NAMALWA (cell line): ENCODE measurements at regions not wholly inside any gene's neighbourhood (a gene's known extent, or its start where the extent isn't known, plus 50 kb on each side); places are given as distances from the start of the nearest gene placed in this dataset.

Experiments used
- DNase-seq: peaks from one replicate; pipeline ENCODE4 v3.0.0-alpha.2; 2015; ENCODE audit warnings: low spot score

DNA sequence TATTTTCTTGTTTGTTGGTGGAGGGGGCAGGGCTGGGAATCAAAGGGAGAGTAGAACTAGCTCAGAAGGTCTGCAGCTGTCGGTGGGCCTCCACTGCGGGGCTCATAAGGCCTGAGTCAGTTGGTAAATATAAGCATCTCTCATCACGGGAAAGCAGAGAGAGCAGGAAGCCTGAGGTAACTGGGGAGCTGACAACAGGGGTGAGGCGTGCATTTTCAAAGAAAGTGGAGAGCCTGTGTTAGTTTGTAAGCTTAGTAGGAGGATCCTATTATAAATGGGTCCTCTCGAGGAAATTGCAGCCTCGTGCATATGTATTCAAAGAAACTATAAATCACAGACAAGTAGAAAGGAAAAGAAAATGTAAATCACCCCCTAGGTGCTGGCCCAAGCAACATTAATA is 221.0 kb upstream of the CDH13 start:
- no peak for DNase-seq

DNA sequence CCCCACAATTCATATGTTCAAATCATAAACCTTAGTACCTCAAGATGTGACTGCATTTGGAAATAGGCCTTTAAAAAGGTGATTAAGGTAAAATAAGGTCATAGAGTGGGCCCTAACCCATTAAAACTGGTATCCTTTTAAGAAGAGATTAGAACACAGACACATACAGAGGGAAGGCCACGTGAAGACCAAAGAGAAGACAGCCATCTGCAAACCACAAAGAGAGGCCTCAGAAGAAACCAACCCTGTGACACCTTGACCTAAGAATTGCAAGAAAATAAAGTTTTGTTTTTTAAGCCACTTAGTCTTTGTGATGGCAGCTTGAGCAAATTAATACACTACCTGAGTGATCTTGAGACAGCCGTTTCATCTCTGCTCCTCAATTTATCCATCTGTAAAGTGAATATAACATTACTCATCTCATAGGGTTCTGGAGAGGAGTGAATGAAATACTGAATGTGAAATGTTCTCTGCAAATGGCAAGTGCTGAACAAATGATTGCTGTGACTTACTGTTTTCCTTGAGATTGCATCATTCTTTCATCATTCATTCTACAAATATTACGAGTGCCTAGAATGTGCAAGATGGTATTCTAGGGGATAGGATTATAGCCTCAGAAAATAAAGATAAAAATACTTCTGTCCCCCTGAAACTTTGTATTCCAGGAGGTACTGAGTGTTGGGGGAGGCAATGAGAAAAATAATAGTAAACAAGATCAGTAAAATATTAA is 222.0 kb upstream of the CDH13 start:
- DNase-seq: no peak

DNA sequence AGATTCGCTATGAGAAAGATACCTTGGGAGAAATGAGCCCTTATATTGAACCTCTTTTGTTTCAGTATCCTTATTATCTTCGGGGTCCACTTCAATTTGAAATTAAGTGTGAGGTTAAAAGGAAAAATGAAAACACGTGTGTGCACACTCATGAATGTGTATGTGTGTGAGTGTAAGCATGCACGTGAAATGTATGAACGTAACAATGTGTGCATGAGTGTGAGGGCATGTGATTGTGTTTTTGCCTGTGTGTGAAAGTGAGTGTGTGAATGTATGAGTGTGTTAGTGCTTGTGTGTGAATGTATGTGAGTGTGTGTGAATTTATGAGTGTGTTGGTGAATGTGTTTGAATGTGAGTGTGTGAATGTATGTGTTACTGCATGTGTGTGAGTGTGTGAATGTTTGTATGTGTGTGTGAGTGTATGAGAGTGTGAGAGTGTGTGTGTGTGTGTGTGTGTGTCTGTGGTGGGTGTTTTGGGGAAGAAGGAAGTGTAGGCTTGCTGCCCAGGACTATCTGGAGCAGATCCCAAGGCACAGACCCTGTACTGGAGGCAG is 224.0 kb upstream of the CDH13 start:
- DNase-seq: no peak

DNA sequence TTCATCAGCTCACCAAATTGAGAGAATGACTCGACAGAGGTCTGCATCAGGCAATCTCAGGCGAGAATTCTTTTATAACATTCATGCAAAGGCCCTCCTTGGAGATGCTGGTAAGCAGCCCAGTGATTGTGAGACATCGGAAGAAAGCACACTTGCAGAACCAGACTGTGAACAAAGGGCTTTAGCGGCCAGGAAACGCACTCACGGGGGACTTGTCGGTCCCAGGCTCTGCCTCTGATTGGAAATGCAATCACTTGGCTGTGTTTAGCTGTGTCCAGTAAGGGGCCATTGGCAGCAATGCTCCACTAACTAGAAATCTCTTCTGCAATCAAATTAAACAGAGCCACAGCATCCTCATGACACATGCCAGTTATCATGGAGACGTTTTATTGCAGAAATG is 226.7 kb upstream of the CDH13 start:
- DNase-seq: no peak

DNA sequence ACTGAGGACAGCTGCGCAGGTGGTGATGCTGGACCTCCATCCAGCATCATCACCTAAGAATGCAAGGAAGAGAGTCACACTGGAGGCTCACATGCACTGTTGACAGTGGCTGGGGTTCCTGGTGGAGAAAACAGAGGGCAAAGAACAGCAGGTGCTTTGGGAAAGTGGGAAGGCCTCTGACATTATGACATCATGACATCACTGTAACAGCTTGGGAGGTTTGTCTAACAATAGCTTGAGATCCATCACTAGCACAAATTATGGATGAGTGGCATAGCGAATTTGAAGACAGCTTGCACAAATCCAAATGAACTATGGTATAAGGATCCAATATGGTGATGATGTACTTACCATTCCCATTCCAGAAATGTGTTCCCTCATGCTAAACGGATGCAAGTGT is 226.5 kb upstream of the MPHOSPH6 start:
- no peak for DNase-seq

DNA sequence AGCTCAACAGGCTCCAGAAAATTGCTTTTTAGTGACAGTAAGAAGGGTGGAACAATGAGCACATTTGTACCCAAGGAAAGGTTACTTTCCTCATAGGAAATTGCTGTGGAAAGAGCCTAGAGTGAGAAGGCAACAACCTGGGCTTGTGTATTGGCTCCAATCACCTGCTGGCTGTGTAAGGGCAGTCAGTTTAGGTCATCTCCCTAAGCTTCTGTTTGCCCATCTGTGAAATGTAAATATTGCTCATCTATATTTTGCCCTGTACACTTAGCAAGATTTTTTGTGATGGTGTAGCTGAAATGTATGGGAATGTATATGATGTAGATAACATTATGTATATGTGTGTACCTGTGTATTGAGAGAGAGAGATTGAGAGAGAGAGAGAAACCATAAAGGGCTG is 225.2 kb upstream of the MPHOSPH6 start:
- DNase-seq: no peak

DNA sequence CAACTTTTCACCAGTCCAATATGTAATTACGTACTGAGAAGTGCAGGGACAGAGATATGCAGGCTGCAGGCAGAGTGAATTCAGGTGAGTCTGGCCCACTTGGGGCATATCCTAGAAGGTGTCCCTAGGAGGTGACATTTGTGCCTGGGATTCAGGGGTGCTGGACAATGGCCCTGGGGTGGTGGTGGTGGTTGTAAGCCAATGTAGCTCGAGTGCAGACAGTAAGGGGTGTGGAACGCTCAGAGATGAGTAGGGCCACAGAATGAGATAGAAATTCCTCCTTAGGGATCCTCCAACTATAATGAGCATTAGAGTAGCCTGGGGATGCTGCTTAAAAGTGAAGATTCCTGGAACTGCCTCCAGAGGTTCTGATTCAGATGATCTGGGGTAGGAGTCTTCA is 221.7 kb upstream of the MPHOSPH6 start:
- DNase-seq: no peak

DNA sequence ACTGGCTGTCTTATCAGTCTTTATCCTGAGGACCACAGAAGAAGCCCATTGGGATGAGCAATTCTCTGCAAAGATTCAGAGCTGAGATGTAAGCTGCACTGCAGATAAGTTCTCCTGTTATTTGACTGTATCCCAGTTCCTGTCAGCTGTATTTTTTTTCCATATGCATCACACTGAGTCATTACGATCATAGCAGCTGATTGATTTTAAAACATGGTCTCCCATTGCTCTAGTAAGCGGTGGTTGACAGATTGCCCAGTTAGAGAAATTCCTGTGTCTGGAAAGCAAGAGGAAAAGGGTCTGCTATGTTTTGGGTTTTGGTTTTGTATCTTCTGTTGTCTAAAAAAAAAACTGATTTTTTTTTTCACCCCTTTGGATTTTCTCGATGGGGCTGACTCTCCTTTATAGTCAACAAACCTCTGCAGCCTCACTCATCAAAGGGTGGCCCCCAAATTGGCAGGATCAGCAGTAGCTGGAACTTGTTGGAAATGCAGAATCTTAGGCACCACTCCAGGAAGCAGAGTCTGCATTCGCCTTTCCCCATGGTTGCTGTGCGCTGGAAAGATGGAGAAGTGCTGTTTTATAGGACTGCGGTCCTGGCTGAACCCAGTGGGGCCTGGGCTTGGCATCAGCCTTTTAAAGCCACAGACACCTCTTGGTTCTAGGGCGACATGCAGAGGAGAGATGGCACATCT is 220.1 kb upstream of the MPHOSPH6 start:
- DNase-seq: no peak

DNA sequence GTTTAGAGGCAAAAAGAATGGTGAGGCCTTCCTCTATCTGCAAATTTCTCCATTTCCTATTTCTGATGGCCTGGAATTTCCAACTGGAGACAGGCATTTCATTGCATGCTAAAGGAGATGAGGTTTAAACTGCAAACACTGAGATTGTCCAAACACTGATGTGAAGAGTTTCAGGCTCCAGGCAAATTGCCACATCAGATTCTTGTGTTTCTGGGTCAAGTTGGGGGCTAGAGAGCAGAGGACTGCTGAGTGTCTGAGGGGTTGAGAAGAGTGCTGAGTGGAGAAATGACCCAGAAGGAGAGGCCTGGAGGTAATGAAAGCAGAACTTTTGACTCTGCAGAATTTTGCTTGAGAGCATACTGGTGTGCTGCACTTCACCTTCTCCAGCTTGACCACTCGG is 216.7 kb upstream of the MPHOSPH6 start:
- DNase-seq: no peak

DNA sequence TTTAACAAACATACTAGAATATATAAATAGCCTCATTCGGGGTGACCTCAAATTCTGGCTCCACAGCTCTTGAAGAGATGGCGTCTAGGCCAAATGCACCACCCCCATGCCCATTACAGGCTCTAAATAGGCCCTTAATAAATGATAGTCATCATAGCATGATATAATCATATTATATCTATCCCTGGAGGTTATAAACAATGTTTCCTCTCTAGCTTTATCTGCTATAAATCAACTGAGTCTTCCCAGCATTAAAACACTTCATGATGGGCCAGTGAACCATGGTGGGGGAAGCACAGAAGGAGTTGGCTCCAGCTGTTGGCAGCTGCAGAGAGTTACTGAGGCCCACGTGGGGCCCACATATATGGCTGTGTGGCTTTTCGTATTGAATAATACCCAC is 214.9 kb upstream of the MPHOSPH6 start:
- no peak for DNase-seq

DNA sequence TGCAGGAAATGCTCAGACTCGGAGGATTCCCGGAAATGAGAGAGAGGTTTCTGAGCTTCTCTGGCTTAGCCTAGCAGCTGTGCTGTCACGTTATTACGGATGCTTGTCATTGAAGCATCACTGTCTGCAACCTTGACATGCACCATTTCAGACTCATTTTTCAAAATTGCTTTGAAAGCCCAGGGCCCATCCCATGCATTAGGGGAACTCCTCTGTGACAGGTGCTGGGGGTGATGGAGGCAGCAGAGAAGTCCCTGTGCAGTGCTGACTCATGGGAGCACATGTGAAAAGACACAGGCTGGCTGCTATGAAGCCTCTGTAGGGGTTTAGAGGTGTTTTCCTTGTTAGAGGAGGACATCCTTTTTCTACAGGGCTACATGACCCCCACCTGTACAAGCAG is 214.0 kb upstream of the MPHOSPH6 start:
- DNase-seq: no peak

DNA sequence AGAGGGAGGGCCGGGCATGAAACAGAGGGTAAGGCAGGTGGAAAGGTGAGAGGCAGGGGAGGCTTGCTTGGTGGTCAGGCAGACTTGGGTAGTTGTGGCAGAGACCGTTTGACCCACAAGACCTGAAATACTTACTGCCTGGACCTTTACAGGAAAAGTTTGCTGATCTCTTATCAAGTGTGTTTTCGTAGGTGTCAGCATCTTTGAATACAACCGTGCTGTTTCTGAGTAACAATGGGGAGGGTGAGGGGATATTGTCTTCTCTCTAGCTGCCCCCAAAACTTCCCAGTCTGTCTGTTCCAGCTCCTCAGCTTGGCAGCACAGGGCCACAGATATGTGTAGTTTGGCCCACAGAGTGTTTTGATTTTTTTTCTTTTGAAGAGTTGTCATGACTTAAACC is 212.5 kb upstream of the MPHOSPH6 start:
- DNase-seq: no peak

DNA sequence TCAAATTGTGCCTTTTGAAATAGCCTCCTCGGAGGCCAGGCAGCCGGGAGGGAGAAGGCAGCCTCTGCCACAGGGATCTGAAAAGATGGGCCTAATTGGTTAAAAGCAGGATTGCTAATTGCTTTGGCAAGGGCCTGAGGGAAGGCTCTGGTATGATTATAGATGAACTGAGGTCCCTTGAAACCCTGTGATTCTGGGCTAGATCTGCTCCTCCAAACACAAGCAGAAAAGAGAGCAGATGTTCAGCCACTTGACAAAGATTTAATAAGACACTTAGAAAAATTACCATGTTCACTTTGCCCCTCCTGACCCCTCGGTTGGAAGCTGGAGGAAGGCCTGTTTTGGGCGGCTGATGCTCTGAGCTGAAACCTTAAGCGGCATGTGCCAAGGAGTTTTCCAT is 209.5 kb upstream of the MPHOSPH6 start:
- DNase-seq: no peak

DNA sequence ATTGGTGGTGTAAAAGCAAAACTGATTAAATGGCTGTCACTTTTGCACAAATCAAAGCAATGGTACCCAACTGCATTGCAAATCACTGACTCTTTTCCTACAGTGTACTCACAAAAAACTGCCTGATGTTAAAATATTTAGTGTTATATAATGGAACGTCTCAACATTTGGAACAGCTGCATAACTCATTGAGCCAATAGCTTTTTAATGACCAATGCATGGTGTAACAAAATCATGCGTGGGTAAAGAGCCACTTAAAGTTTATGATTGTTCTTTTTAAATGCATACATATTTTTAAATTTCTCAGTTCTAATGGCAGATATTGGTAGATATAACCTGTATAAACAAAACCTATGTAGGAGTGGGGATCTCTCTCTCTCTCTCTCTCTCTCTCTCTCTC is 204.0 kb upstream of the MPHOSPH6 start:
- DNase-seq: no peak

DNA sequence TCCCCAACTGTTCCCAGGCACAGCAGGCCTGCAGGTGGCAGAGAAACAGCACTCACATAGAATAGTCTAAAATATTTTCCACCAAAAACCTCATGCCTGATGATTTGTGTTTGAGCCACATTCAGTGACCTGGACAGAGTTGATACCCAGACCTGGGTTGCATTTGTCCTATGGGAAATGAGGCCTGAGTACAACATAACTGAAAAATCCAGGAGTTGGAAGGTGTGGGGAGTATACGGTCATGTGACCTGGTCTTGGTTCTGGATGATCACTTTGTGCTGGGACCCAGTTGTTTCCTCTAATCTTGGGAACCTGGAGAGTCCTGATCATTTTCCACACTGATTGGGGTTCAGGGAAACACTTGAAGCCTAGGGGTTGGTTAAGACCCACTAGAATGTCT is 200.3 kb upstream of the MPHOSPH6 start:
- no peak for DNase-seq

DNA sequence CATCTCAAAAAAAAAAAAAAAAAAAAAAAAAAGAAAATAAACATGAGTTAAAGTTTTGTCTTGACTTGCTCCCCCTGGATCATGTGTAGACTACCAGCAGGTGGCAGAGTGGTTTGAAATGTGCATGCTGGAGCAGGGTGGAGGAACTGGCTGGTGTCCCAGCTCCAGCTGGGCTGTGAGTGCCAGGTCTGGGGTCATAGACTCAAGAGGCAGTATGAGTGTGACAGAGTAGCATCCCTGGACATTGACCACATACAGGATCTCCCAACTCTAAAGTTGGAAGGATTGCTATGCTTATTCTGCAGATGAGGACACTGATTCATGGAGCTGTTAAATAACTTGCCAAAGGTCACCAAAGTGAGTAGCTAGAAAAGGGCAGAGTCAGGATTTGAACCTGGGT is 198.0 kb upstream of the MPHOSPH6 start:
- peak; percentile 42 for DNase-seq

DNA sequence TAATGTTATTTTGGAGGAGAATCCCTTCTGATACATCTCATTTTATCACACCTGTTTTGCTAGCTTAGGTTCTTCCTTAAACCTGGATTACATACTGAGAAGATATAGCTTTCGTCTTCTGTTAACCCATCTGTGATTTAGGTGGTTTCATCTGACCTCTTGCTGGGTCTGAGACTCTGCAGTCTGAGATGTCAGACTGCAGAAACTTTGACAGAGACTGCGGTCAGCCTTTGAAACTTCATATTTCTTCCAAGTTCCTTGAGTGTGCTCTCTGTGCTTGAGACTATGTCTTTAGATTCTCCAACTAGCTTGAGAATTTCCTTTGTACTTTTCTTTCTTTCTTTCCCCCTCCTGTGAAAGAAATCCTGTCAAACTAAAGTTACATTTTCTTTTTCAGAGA is 196.4 kb upstream of the MPHOSPH6 start:
- no peak for DNase-seq

DNA sequence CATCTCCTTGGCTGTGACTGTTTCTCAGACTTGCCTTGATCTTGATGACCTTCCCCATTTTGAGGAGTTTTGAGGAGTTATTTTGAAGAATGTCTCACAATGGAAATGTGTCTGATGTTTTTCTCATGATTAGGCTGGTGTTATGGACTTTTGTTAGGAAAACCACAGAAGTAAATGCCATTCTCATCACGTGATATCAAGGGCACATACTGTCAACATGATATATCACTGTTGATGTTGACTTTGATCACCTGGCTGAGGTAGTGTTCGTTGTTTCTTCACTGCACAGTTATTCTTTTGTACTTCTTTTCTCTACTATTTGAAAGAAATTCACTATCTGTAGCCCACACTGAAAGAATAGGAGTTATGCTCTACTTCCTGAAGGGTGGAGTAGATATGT is 194.7 kb upstream of the MPHOSPH6 start:
- DNase-seq: no peak

DNA sequence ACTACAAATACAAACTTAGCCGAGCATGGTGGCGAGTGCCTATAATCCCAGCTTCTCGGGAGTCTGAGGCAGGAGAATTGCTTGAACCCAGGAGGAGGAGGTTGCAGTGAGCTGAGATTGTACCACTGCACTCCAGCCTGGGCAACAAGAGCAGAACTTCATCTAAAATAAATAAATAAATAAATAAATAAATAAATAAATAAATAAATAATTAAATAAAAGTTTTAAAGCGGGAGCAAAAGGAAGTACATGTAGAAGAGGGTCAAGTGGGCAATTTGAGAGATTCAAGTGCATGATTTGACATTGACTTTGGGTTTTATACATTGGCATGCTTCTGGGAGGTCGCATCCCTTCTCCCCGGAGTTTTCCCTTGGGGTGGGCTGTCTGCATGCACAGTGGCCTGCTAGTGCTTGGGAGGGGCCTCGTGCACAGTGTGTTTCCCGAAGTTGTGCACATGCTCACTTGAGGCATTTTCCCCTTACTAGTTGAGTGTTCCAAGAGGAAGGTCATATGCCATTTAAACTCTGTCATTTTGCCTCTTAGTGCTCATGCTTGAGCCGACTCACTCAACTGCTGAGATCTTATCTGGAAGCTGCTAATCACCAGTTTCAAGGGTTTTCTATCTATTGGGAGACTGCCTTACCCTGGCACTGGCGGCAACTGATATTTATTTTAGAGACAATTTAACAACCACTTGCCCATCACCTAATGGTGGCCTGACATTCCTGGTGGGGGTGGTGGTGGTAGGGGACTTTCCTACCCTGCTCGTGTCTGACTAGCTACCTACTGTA is 193.2 kb upstream of the MPHOSPH6 start:
- DNase-seq: no peak

DNA sequence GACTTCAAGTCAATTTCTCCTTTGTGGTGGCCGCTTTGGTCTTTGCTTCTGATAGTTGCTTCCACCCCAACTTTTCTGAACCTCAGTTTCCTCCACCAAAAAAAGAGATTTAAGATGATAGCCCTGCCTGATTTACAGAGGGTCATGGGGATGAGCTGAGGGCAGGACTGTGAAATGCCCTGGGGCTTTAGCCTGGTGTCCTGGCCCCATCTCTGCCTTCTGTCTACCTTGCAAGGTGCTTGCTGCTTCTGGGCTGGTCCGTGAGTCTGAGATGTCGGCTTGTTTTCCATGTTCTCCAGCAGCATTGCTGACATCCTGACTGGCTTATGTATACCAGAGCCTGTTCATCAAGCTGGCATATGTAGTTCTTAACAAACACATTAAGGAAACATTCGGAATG is 191.9 kb upstream of the MPHOSPH6 start:
- no peak for DNase-seq

DNA sequence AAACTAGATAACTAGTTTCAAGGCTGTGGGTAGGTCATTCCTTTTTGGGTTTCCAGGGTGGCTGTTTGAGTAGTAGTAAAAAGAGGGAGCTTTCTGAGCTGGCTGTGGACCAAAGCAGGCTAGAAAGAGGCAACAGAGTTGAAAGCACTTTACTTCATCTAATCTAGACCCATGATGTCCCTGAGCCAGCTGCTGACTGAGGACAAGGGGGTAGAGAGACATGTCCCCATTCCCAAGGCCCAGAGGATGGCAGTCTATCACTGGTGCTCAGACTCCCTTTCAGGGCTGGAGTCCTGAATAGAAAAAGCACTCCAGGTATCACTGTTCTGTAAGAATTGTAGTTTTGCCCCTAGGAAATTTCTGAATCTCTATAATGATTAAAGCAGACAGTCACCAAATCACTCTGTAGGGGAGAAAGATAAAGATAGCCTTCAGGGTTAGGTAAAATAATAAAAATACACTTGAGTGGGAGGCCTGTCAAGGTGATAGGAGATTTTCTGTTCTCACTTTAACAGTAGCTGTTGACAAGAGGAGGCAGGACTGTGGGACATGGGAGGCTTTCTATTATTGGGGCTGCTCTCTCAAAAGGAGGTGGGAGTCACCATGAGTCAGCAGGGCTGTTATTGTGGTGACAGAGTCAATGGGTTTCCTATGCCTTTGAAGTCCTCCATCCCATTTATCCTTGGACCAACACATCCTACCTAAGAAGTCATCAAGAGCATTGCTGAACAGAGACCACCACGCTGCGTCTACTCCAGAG is 190.2 kb upstream of the MPHOSPH6 start:
- no peak for DNase-seq

DNA sequence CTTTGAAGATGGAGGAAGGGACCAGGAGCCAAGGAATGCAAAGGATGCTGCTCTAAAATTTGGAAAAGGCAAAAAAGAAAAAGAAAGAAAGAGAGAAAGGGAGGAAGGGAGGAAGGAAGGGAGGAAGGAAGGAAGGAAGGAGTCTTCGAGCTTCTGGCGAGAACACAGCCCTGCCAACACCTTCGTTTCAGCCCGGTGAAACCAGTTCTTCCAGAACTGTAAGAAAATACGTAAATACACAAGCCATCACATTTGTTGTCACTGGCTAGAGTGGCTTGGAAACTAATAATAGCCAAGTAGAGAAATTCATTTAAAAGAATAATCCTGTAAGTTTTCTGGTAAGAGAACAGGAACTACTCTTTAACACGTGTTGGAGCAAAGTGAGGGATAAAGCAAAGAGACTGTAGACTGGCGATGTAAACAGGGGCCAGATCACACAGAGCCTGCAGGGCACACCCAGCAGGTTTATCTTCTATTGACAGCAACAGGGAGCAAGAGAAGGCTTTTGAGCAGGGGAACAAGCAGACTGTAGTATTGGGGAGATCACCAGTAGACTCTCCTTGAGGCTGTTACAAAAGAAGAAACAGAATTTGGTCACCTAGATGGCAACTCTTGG is 188.7 kb upstream of the MPHOSPH6 start:
- no peak for DNase-seq
